ENCODE measurements at regions not wholly inside any gene's neighbourhood (a gene's known extent, or its start where the extent isn't known, plus 50 kb on each side); places are given as distances from the start of the nearest gene placed in this dataset.

DNA sequence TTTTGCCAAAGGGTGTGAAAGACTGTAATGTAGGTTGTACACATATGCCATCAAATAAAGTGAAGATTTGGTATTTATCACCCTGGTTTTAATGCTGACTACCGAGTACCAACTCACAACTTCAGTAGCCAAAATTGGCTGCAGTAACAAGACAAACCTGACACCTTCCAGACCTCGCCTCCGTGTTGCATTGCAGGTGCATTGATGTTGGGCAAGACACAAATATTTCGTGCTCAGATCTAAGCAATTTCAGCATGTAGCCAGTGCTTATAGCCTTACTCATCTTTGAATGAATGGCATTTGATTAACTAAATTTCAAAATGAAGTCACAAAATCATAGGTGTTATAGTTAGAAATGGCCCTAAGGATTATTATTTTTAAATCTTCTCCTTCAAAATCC lies 400.2 kb downstream of the SOX2 start:
- no peak overlapping the region for H3K4me2 ChIP-seq (ENCODE audit: low read depth, low read length)
- no peak overlapping the region for H3K4ac ChIP-seq (ENCODE audit: low read depth, low read length)
- H2AFZ ChIP-seq (replicated peaks; ENCODE audit: low read length, poor library complexity): no peak overlapping the region
- WGBS, 2 experiments (ENCODE audit: extremely low coverage in 2 of 2, insufficient read length in 1 of 2): no CpG with 5 or more reads among the region's 4 CpGs
- no TSS peak for BruUV-seq (replicated peaks)
- H3K9me1 ChIP-seq (ENCODE audit: insufficient read depth, low read length): no peaks in the 10 kb centered on the region
- no peaks in the 10 kb centered on the region for H3K4me1 ChIP-seq (ENCODE audit: control insufficient read depth, insufficient read depth, low read length)
- H3K36me3 ChIP-seq (ENCODE audit: control insufficient read depth, insufficient read depth, low read length): no peaks in the 10 kb centered on the region
- no peak overlapping the region for H3K4me3 ChIP-seq (ENCODE audit: insufficient read depth, low read depth, low read length)
- H3K27ac ChIP-seq (ENCODE audit: insufficient read depth, low read length): no peak overlapping the region
- H2AK9ac ChIP-seq (replicated peaks; ENCODE audit: low read depth, low read length, poor library complexity): no peak overlapping the region
- H4K8ac ChIP-seq (ENCODE audit: low read depth in 2 of 2, low read length in 2 of 2): no peak overlapping the region
- ATAC-seq (ENCODE audit: low read depth) (no peak), DNase-seq (no peak)
- intact Hi-C loops (cut with micrococcal nuclease) (no loop called here), in situ Hi-C loops (cut with MboI; ENCODE audit: low sequenced_read_pairs) (no loop called here), dilution Hi-C loops (cut with HindIII; ENCODE audit: low sequenced_read_pairs, unreplicated experiment) (no loop called here)
- H2BK20ac ChIP-seq (ENCODE audit: low read depth, low read length): no peak overlapping the region
- H4K91ac ChIP-seq (ENCODE audit: insufficient read depth, low read depth, low read length): no peak overlapping the region
- no peak overlapping the region for H3K14ac ChIP-seq (replicated peaks; ENCODE audit: low read depth, low read length)
- H2BK15ac ChIP-seq (ENCODE audit: low read depth, low read length): no peak overlapping the region
- H3K9me3 ChIP-seq (ENCODE audit: control insufficient read depth, insufficient read depth, low read length): peaks cover 14% of the 10 kb centered on the region
- H2AK5ac ChIP-seq (ENCODE audit: low read depth, low read length): no peak overlapping the region
- CTCF ChIA-PET: no interaction called here
- no peak overlapping the region for H4K5ac ChIP-seq (ENCODE audit: low read depth, low read length)
- H4K20me1 ChIP-seq (ENCODE audit: insufficient read depth, low read length): no peaks in the 10 kb centered on the region
- H3K79me1 ChIP-seq (ENCODE audit: low read depth in 1 of 2, low read length in 2 of 2): no peaks in the 10 kb centered on the region
- H3K18ac ChIP-seq (ENCODE audit: low read depth, low read length): no peak overlapping the region
- no peak overlapping the region for H3K56ac ChIP-seq (ENCODE audit: extremely low read depth, insufficient read depth, low read length)
- no peak overlapping the region for H2BK5ac ChIP-seq (ENCODE audit: low read depth, low read length, poor library complexity, severe bottlenecking)
- POLR2A ChIA-PET (ENCODE audit: unreplicated experiment): no interaction called here
- no peak overlapping the region for H3K9ac ChIP-seq (ENCODE audit: low read depth, low read length)
- TF ChIP-seq MAFK (IDR thresholded peaks at IDR 0.05; ENCODE audit: low read depth, low read length) (no peak), POLR2A (IDR thresholded peaks at IDR 0.05; ENCODE audit: low read depth, low read length) (no peak), RCOR1 (IDR thresholded peaks at IDR 0.05; ENCODE audit: insufficient replicate concordance, low read length) (no peak), RAD21 (IDR thresholded peaks at IDR 0.05; ENCODE audit: low read length) (no peak), MAZ (IDR thresholded peaks at IDR 0.05; ENCODE audit: borderline replicate concordance, low read depth, low read length) (no peak)
- TF ChIP-seq, protein P1, sequence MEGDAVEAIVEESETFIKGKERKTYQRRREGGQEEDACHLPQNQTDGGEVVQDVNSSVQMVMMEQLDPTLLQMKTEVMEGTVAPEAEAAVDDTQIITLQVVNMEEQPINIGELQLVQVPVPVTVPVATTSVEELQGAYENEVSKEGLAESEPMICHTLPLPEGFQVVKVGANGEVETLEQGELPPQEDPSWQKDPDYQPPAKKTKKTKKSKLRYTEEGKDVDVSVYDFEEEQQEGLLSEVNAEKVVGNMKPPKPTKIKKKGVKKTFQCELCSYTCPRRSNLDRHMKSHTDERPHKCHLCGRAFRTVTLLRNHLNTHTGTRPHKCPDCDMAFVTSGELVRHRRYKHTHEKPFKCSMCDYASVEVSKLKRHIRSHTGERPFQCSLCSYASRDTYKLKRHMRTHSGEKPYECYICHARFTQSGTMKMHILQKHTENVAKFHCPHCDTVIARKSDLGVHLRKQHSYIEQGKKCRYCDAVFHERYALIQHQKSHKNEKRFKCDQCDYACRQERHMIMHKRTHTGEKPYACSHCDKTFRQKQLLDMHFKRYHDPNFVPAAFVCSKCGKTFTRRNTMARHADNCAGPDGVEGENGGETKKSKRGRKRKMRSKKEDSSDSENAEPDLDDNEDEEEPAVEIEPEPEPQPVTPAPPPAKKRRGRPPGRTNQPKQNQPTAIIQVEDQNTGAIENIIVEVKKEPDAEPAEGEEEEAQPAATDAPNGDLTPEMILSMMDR (conservative IDR thresholded peaks at IDR 0.05; ENCODE audit: low read depth, low read length): no peak
- TF ChIP-seq, protein P2, sequence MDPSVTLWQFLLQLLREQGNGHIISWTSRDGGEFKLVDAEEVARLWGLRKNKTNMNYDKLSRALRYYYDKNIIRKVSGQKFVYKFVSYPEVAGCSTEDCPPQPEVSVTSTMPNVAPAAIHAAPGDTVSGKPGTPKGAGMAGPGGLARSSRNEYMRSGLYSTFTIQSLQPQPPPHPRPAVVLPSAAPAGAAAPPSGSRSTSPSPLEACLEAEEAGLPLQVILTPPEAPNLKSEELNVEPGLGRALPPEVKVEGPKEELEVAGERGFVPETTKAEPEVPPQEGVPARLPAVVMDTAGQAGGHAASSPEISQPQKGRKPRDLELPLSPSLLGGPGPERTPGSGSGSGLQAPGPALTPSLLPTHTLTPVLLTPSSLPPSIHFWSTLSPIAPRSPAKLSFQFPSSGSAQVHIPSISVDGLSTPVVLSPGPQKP (IDR thresholded peaks at IDR 0.05; ENCODE audit: borderline replicate concordance, low read depth, low read length): no peak
- H3K27me3 ChIP-seq (ENCODE audit: control insufficient read depth, insufficient read depth, low read length): no peaks in the 10 kb centered on the region
- H2BK120ac ChIP-seq (ENCODE audit: low read depth, low read length): no peak overlapping the region
- H3K23ac ChIP-seq (ENCODE audit: low read depth, low read length): no peak overlapping the region
